ENCODE measurements at regions not wholly inside any gene's neighbourhood (a gene's known extent, or its start where the extent isn't known, plus 50 kb on each side); places are given as distances from the start of the nearest gene placed in this dataset.
"Not testable (repeated sequence)": the region's sequence is repeated elsewhere in the genome, so short reads cannot be mapped to it uniquely, and the experiment has no call there.

- no peaks in the 10 kb centered on the region for H3K4me1 ChIP-seq (ENCODE audit: control insufficient read depth, insufficient read depth, low read length)
- no peak overlapping the region for H3K4me3 ChIP-seq (ENCODE audit: low read depth, low read length)
- no peaks in the 10 kb centered on the region for H3K27me3 ChIP-seq (ENCODE audit: control insufficient read depth, insufficient read depth, low read length)
- no peaks in the 10 kb centered on the region for H3K36me3 ChIP-seq (ENCODE audit: control insufficient read depth, insufficient read depth, low read length)
- H3K9ac ChIP-seq (ENCODE audit: low read depth, low read length) = no peak overlapping the region
- H3K9me3 ChIP-seq (ENCODE audit: control insufficient read depth, insufficient read depth, low read length) = no peaks in the 10 kb centered on the region
Observed at GRCh38 chr13:88824218-88824617, 1153.0 kb downstream of the SLITRK5 start.

GRCh38 chr13:88840085-88840484 lies 1168.9 kb downstream of the SLITRK5 start:
- Histone ChIP-seq H3K36me3 (ENCODE audit: control insufficient read depth, insufficient read depth, low read length) (no peaks in the 10 kb centered on the region), H3K27me3 (ENCODE audit: control insufficient read depth, insufficient read depth, low read length) (no peaks in the 10 kb centered on the region), H3K4me3 (ENCODE audit: low read depth, low read length) (no peak overlapping the region), H3K9ac (ENCODE audit: low read depth, low read length) (no peak overlapping the region), H3K9me3 (ENCODE audit: control insufficient read depth, insufficient read depth, low read length) (no peaks in the 10 kb centered on the region), H3K4me1 (ENCODE audit: control insufficient read depth, insufficient read depth, low read length) (no peaks in the 10 kb centered on the region)

- not testable (repeated sequence) for H3K36me3 ChIP-seq (ENCODE audit: control insufficient read depth, insufficient read depth, low read length); H3K4me1 ChIP-seq (ENCODE audit: control insufficient read depth, insufficient read depth, low read length); H3K9me3 ChIP-seq (ENCODE audit: control insufficient read depth, insufficient read depth, low read length); H3K9ac ChIP-seq (ENCODE audit: low read depth, low read length); H3K4me3 ChIP-seq (ENCODE audit: low read depth, low read length); H3K27me3 ChIP-seq (ENCODE audit: control insufficient read depth, insufficient read depth, low read length)
Observed at GRCh38 chr13:88852293-88852692, 1181.1 kb downstream of the SLITRK5 start.

- Histone ChIP-seq H3K4me1 (ENCODE audit: control insufficient read depth, insufficient read depth, low read length) (no peaks in the 10 kb centered on the region), H3K9me3 (ENCODE audit: control insufficient read depth, insufficient read depth, low read length) (no peaks in the 10 kb centered on the region), H3K27me3 (ENCODE audit: control insufficient read depth, insufficient read depth, low read length) (no peaks in the 10 kb centered on the region), H3K4me3 (ENCODE audit: low read depth, low read length) (no peak overlapping the region), H3K36me3 (ENCODE audit: control insufficient read depth, insufficient read depth, low read length) (no peaks in the 10 kb centered on the region), H3K9ac (ENCODE audit: low read depth, low read length) (no peak overlapping the region)
Observed at GRCh38 chr13:88857256-88857655, 1186.1 kb downstream of the SLITRK5 start.

- no peak overlapping the region for H3K4me3 ChIP-seq (ENCODE audit: low read depth, low read length)
Observed at GRCh38 chr13:88862095-88862620, 1191.0 kb downstream of the SLITRK5 start.

GRCh38 chr13:88863116-88863515 lies 1191.9 kb downstream of the SLITRK5 start:
- no peaks in the 10 kb centered on the region for H3K27me3 ChIP-seq (ENCODE audit: control insufficient read depth, insufficient read depth, low read length)
- H3K36me3 ChIP-seq (ENCODE audit: control insufficient read depth, insufficient read depth, low read length) = no peaks in the 10 kb centered on the region
- H3K9me3 ChIP-seq (ENCODE audit: control insufficient read depth, insufficient read depth, low read length) = no peaks in the 10 kb centered on the region
- no peak overlapping the region for H3K4me3 ChIP-seq (ENCODE audit: low read depth, low read length)
- no peak overlapping the region for H3K9ac ChIP-seq (ENCODE audit: low read depth, low read length)
- peaks cover 2% of the 10 kb centered on the region for H3K4me1 ChIP-seq (ENCODE audit: control insufficient read depth, insufficient read depth, low read length)

More at GRCh38 chr13:88862095-88862620, 1191.0 kb downstream of the SLITRK5 start:
- Histone ChIP-seq H3K9ac (ENCODE audit: low read depth, low read length) (no peak overlapping the region), H3K4me1 (ENCODE audit: control insufficient read depth, insufficient read depth, low read length) (no peaks in the 10 kb centered on the region), H3K27me3 (ENCODE audit: control insufficient read depth, insufficient read depth, low read length) (no peaks in the 10 kb centered on the region), H3K36me3 (ENCODE audit: control insufficient read depth, insufficient read depth, low read length) (no peaks in the 10 kb centered on the region), H3K9me3 (ENCODE audit: control insufficient read depth, insufficient read depth, low read length) (no peaks in the 10 kb centered on the region)

- Histone ChIP-seq H3K36me3 (ENCODE audit: control insufficient read depth, insufficient read depth, low read length) (no peaks in the 10 kb centered on the region), H3K9ac (ENCODE audit: low read depth, low read length) (no peak overlapping the region), H3K4me3 (ENCODE audit: low read depth, low read length) (no peak overlapping the region), H3K4me1 (ENCODE audit: control insufficient read depth, insufficient read depth, low read length) (peaks cover 2% of the 10 kb centered on the region), H3K27me3 (ENCODE audit: control insufficient read depth, insufficient read depth, low read length) (no peaks in the 10 kb centered on the region), H3K9me3 (ENCODE audit: control insufficient read depth, insufficient read depth, low read length) (no peaks in the 10 kb centered on the region)
Observed at GRCh38 chr13:88866195-88866594, 1195.0 kb downstream of the SLITRK5 start.

- no peak overlapping the region for H3K4me3 ChIP-seq (ENCODE audit: low read depth, low read length)
- no peaks in the 10 kb centered on the region for H3K36me3 ChIP-seq (ENCODE audit: control insufficient read depth, insufficient read depth, low read length)
- no peaks in the 10 kb centered on the region for H3K4me1 ChIP-seq (ENCODE audit: control insufficient read depth, insufficient read depth, low read length)
- no peaks in the 10 kb centered on the region for H3K27me3 ChIP-seq (ENCODE audit: control insufficient read depth, insufficient read depth, low read length)
- no peak overlapping the region for H3K9ac ChIP-seq (ENCODE audit: low read depth, low read length)
- no peaks in the 10 kb centered on the region for H3K9me3 ChIP-seq (ENCODE audit: control insufficient read depth, insufficient read depth, low read length)
Observed at GRCh38 chr13:88883741-88884140, 1212.6 kb downstream of the SLITRK5 start.

GRCh38 chr13:88887045-88887662 lies 1216.0 kb downstream of the SLITRK5 start:
- H3K4me1 ChIP-seq (ENCODE audit: control insufficient read depth, insufficient read depth, low read length) = no peaks in the 10 kb centered on the region
- no peaks in the 10 kb centered on the region for H3K27me3 ChIP-seq (ENCODE audit: control insufficient read depth, insufficient read depth, low read length)
- H3K9me3 ChIP-seq (ENCODE audit: control insufficient read depth, insufficient read depth, low read length) = no peaks in the 10 kb centered on the region
- no peaks in the 10 kb centered on the region for H3K36me3 ChIP-seq (ENCODE audit: control insufficient read depth, insufficient read depth, low read length)
- no peak overlapping the region for H3K9ac ChIP-seq (ENCODE audit: low read depth, low read length)
- no peak overlapping the region for H3K4me3 ChIP-seq (ENCODE audit: low read depth, low read length)

GRCh38 chr13:88895261-88895941 lies 1224.2 kb downstream of the SLITRK5 start:
- Histone ChIP-seq H3K36me3 (ENCODE audit: control insufficient read depth, insufficient read depth, low read length) (no peaks in the 10 kb centered on the region), H3K4me3 (ENCODE audit: low read depth, low read length) (no peak overlapping the region), H3K4me1 (ENCODE audit: control insufficient read depth, insufficient read depth, low read length) (no peaks in the 10 kb centered on the region)

GRCh38 chr13:88896466-88896865 lies 1225.3 kb downstream of the SLITRK5 start:
- no peaks in the 10 kb centered on the region for H3K4me1 ChIP-seq (ENCODE audit: control insufficient read depth, insufficient read depth, low read length)
- no peak overlapping the region for H3K9ac ChIP-seq (ENCODE audit: low read depth, low read length)
- H3K4me3 ChIP-seq (ENCODE audit: low read depth, low read length) = no peak overlapping the region
- H3K27me3 ChIP-seq (ENCODE audit: control insufficient read depth, insufficient read depth, low read length) = no peaks in the 10 kb centered on the region
- no peaks in the 10 kb centered on the region for H3K36me3 ChIP-seq (ENCODE audit: control insufficient read depth, insufficient read depth, low read length)
- no peaks in the 10 kb centered on the region for H3K9me3 ChIP-seq (ENCODE audit: control insufficient read depth, insufficient read depth, low read length)

More at GRCh38 chr13:88895261-88895941, 1224.2 kb downstream of the SLITRK5 start:
- Histone ChIP-seq H3K9ac (ENCODE audit: low read depth, low read length) (no peak overlapping the region), H3K27me3 (ENCODE audit: control insufficient read depth, insufficient read depth, low read length) (no peaks in the 10 kb centered on the region), H3K9me3 (ENCODE audit: control insufficient read depth, insufficient read depth, low read length) (no peaks in the 10 kb centered on the region)

GRCh38 chr13:88908961-88909441 lies 1237.8 kb downstream of the SLITRK5 start:
- H3K27me3 ChIP-seq (ENCODE audit: control insufficient read depth, insufficient read depth, low read length) = no peaks in the 10 kb centered on the region

More at GRCh38 chr13:88908961-88909441, 1237.8 kb downstream of the SLITRK5 start:
- H3K9me3 ChIP-seq (ENCODE audit: control insufficient read depth, insufficient read depth, low read length) = no peaks in the 10 kb centered on the region
- no peak overlapping the region for H3K4me3 ChIP-seq (ENCODE audit: low read depth, low read length)
- H3K9ac ChIP-seq (ENCODE audit: low read depth, low read length) = no peak overlapping the region
- no peaks in the 10 kb centered on the region for H3K4me1 ChIP-seq (ENCODE audit: control insufficient read depth, insufficient read depth, low read length)
- no peaks in the 10 kb centered on the region for H3K36me3 ChIP-seq (ENCODE audit: control insufficient read depth, insufficient read depth, low read length)
